ENCODE measurements at regions not wholly inside any gene's neighbourhood (a gene's known extent, or its start where the extent isn't known, plus 50 kb on each side); places are given as distances from the start of the nearest gene placed in this dataset.

DNA sequence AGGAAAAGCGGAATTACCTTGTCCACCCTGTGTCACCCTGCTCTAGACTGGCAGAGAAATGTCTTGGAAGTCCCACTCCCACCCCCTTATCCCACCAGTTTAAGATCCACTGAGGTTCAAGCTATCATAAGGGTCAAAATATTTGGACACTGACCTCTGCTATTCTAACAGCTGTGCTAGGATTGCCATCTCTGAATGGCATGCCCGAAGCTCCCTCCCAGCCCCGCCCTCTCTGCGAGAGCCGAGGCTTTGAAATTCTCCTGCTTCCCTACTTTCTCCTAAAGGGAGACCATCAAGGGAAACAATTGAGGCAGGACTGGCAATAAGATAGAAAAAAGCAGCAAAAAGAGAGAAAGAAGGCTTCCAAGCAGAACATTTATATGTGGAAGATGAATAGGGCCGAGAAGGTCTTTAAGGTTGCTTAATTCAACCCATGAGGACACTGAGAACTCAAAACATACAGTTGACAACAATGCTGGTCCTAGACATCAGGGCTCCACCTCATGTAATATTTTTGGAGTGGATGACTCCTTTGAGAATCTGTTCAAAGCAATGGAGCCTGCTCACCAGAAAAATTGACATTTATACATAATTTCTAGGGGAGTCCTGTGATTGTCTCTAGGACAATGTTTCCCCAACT, 338.7 kb upstream of the F9 start:
- DNase-seq (ENCODE audit: low read depth in 1 of 2, low spot score in 2 of 2) (no peak), FAIRE-seq (no peak)
- no peaks in the 10 kb centered on the region for H3K79me1 ChIP-seq (ENCODE audit: low read depth, low read length)
- H3K27me3 ChIP-seq (replicated peaks in 1 of 4; ENCODE audit: control insufficient read depth in 3 of 4, extremely low read depth in 1 of 4, insufficient read depth in 3 of 4, low read length in 3 of 4): peaks cover 37 to 92% (median 70%) of the 10 kb centered on the region in 4 experiments
- H3K9ac ChIP-seq (replicated peaks in 1 of 4; ENCODE audit: extremely low read depth in 1 of 4, low read depth in 3 of 4, low read length in 3 of 4): no peak overlapping the region
- H2AFZ ChIP-seq (ENCODE audit: low read length): no peak overlapping the region
- H2BK12ac ChIP-seq (ENCODE audit: low read depth, low read length): no peak overlapping the region
- H2BK20ac ChIP-seq (ENCODE audit: low read length): no peak overlapping the region
- no peak overlapping the region for H2BK5ac ChIP-seq (ENCODE audit: low read depth, low read length)
- H3K56ac ChIP-seq (replicated peaks; ENCODE audit: insufficient read length, low read depth, low read length): no peak overlapping the region
- H4K8ac ChIP-seq (ENCODE audit: extremely low read depth, insufficient read depth, low read length): no peak overlapping the region
- 35% methylated on average over 5 of the region's 6 CpGs; no CpG with 5 or more reads in 1 of the 2 experiments for WGBS, 2 experiments (ENCODE audit: extremely low coverage in 1 of 2, insufficient coverage in 1 of 2, insufficient read length in 1 of 2, insufficient replicate concordance in 2 of 2, low coverage in 1 of 2, low lambda C conversion rate in 2 of 2, missing lambda C conversion rate in 1 of 2)
- ChIA-PET CTCF (ENCODE audit: partially characterized antibody) (interaction anchor here (1.6 kb wide), 1 partner anchor 11 kb away, joined by 3 read pairs; no protein-coding TSS in a partner anchor), POLR2A (ENCODE audit: partially characterized antibody) (no interaction called here)
- no peaks in the 10 kb centered on the region for H3K79me2 ChIP-seq (ENCODE audit: control insufficient read depth in 1 of 2, insufficient read depth in 2 of 2, low read length in 2 of 2)
- H3K9me3 ChIP-seq (ENCODE audit: insufficient read depth in 2 of 2, low read depth in 1 of 2, low read length in 1 of 2): no peaks in the 10 kb centered on the region
- no peak overlapping the region for H2BK120ac ChIP-seq (replicated peaks; ENCODE audit: low read depth, low read length)
- H3K18ac ChIP-seq (ENCODE audit: extremely low read depth, low read length): no peak overlapping the region
- H3K36me3 ChIP-seq (ENCODE audit: control insufficient read depth in 2 of 4, insufficient read depth in 4 of 4, low read length in 3 of 4): no peaks in the 10 kb centered on the region
- H4K5ac ChIP-seq (ENCODE audit: insufficient read length, low read depth, low read length): no peak overlapping the region
- H3K4me3 ChIP-seq (ENCODE audit: extremely low read depth in 1 of 4, insufficient read depth in 2 of 4, low read depth in 3 of 4, low read length in 4 of 4): no peak overlapping the region
- peaks cover 0 to 8% of the 10 kb centered on the region in 2 experiments for H4K20me1 ChIP-seq (replicated peaks in 1 of 2; ENCODE audit: control insufficient read depth in 1 of 2, insufficient read depth in 2 of 2, low read length in 2 of 2)
- H3K23me2 ChIP-seq (ENCODE audit: low read depth, low read length): 0 out of 2 replicates have a peak, but pooled peaks cover 2% of the 10 kb centered on the region
- H3K4me1 ChIP-seq (replicated peaks in 1 of 4; ENCODE audit: control insufficient read depth in 3 of 4, insufficient read depth in 4 of 4, low read length in 3 of 4): peaks cover 0 to 5% (median under 1%) of the 10 kb centered on the region in 4 experiments; a peak in 2 of 7 replicates
- H3K23ac ChIP-seq (ENCODE audit: insufficient read length): no peak overlapping the region
- TF ChIP-seq ZNF274 (IDR thresholded peaks at IDR 0.05; ENCODE audit: borderline replicate concordance, extremely low read depth, low read length): no peak
- no peak for TF ChIP-seq MAFK (IDR thresholded peaks at IDR 0.05; ENCODE audit: low read depth, low read length)
- no peak for TF ChIP-seq SAP30 (IDR thresholded peaks at IDR 0.05; ENCODE audit: insufficient read depth, insufficient replicate concordance, low read length)
- no peak for TF ChIP-seq YY1 (IDR thresholded peaks at IDR 0.05; ENCODE audit: low read depth, low read length)
- no peak for TF ChIP-seq HDAC2 (IDR thresholded peaks at IDR 0.05; ENCODE audit: borderline replicate concordance in 1 of 2, low read depth in 2 of 2, low read length in 2 of 2)
- no peak for TF ChIP-seq TAF7 (optimal IDR thresholded peaks at IDR 0.05; ENCODE audit: borderline replicate concordance, low read depth, low read length)
- no peak for TF ChIP-seq TBP (IDR thresholded peaks at IDR 0.05; ENCODE audit: low read depth, low read length)
- H3K4me2 ChIP-seq (ENCODE audit: insufficient read depth in 1 of 2, low read depth in 2 of 2, low read length in 2 of 2): no peak overlapping the region
- H2AK5ac ChIP-seq (ENCODE audit: low read depth, low read length): no peak overlapping the region
- H2BK15ac ChIP-seq (ENCODE audit: low read length): no peak overlapping the region
- H3K4ac ChIP-seq (replicated peaks; ENCODE audit: insufficient read length, low read depth, low read length): no peak overlapping the region
- H3K14ac ChIP-seq (ENCODE audit: insufficient read length): no peak overlapping the region
- H4K91ac ChIP-seq (replicated peaks; ENCODE audit: insufficient read length, low read length): no peak overlapping the region
- H3K27ac ChIP-seq (ENCODE audit: low read depth, low read length): no peak overlapping the region
